Ishikawa (cell line): ENCODE measurements at regions not wholly inside any gene's neighbourhood (a gene's known extent, or its start where the extent isn't known, plus 50 kb on each side); places are given as distances from the start of the nearest gene placed in this dataset.

Experiments
- CEBPB ChIP-seq: IDR thresholded peaks from 2 replicates; pipeline ENCODE4 v1.6.1; 2012
- CREB1 ChIP-seq: IDR thresholded peaks from 2 replicates; pipeline ENCODE4 v1.6.1; 2012; ENCODE audit warnings: low read depth
- EGR1 ChIP-seq: IDR thresholded peaks from 2 replicates; pipeline ENCODE4 v1.6.1; 2012
- EP300 ChIP-seq: IDR thresholded peaks from 2 replicates; pipeline ENCODE4 v1.6.1; 2012; ENCODE audit warnings: borderline replicate concordance
- NFIC ChIP-seq: IDR thresholded peaks from 2 replicates; pipeline ENCODE4 v1.6.1; 2012
- RAD21 ChIP-seq: IDR thresholded peaks from 2 replicates; pipeline ENCODE4 v1.6.1; 2012; ENCODE audit warnings: low read depth
- TAF1 ChIP-seq: IDR thresholded peaks from 2 replicates; pipeline ENCODE4 v1.6.1; 2012; ENCODE audit warnings: low read depth, mild to moderate bottlenecking
- TCF12 ChIP-seq: IDR thresholded peaks from 2 replicates; pipeline ENCODE4 v1.6.1; 2012; ENCODE audit warnings: low read depth
- TEAD4 ChIP-seq: IDR thresholded peaks from 2 replicates; pipeline ENCODE4 v1.6.1; 2012
- YY1 ChIP-seq: IDR thresholded peaks from 2 replicates; pipeline ENCODE4 v1.6.1; 2012; ENCODE audit warnings: low read depth
- ZBTB7A ChIP-seq: IDR thresholded peaks from 2 replicates; pipeline ENCODE4 v1.6.1; 2012; ENCODE audit warnings: low read depth
- TF ChIP-seq, protein P1 (sequence below): IDR thresholded peaks from 2 replicates; pipeline ENCODE4 v1.6.1; 2012; ENCODE audit warnings: low read depth, mild to moderate bottlenecking
- TF ChIP-seq, protein P2 (sequence below): IDR thresholded peaks from 2 replicates; pipeline ENCODE4 v1.6.1; 2012
- TF ChIP-seq, protein P3 (sequence below): IDR thresholded peaks from 2 replicates; pipeline ENCODE4 v1.6.1; 2012

DNA sequence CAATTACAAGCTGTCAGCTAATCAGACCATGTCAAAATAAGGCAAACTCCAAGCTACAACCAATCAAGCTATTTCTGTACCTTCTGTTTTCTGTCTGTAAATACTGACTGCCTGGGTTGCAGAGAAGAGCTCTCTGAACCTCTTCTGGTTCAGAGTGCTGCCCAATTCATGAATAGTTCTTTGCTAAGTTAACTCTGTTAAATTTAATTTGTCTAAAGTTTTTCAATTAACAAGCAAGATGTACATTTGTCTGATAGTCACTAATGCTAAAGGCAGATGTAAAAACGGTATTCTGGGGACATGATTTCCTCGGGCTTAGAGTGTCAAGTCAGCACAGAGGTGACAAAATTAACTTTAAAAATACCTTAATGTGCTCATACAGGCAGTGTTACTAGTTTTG, 408.3 kb upstream of the CLINT1 start:
- no peak for TF ChIP-seq ZBTB7A
- TF ChIP-seq, protein P1, sequence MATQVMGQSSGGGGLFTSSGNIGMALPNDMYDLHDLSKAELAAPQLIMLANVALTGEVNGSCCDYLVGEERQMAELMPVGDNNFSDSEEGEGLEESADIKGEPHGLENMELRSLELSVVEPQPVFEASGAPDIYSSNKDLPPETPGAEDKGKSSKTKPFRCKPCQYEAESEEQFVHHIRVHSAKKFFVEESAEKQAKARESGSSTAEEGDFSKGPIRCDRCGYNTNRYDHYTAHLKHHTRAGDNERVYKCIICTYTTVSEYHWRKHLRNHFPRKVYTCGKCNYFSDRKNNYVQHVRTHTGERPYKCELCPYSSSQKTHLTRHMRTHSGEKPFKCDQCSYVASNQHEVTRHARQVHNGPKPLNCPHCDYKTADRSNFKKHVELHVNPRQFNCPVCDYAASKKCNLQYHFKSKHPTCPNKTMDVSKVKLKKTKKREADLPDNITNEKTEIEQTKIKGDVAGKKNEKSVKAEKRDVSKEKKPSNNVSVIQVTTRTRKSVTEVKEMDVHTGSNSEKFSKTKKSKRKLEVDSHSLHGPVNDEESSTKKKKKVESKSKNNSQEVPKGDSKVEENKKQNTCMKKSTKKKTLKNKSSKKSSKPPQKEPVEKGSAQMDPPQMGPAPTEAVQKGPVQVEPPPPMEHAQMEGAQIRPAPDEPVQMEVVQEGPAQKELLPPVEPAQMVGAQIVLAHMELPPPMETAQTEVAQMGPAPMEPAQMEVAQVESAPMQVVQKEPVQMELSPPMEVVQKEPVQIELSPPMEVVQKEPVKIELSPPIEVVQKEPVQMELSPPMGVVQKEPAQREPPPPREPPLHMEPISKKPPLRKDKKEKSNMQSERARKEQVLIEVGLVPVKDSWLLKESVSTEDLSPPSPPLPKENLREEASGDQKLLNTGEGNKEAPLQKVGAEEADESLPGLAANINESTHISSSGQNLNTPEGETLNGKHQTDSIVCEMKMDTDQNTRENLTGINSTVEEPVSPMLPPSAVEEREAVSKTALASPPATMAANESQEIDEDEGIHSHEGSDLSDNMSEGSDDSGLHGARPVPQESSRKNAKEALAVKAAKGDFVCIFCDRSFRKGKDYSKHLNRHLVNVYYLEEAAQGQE: no peak
- TF ChIP-seq, protein P2, sequence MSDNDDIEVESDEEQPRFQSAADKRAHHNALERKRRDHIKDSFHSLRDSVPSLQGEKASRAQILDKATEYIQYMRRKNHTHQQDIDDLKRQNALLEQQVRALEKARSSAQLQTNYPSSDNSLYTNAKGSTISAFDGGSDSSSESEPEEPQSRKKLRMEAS: no peak
- no peak for TF ChIP-seq YY1
- no peak for TF ChIP-seq TEAD4
- TF ChIP-seq RAD21: no peak
- TF ChIP-seq CEBPB: no peak
- no peak for TF ChIP-seq EP300
- TF ChIP-seq TAF1: no peak
- no peak for TF ChIP-seq EGR1
- TF ChIP-seq CREB1: no peak
- TF ChIP-seq TCF12: no peak
- TF ChIP-seq, protein P3, sequence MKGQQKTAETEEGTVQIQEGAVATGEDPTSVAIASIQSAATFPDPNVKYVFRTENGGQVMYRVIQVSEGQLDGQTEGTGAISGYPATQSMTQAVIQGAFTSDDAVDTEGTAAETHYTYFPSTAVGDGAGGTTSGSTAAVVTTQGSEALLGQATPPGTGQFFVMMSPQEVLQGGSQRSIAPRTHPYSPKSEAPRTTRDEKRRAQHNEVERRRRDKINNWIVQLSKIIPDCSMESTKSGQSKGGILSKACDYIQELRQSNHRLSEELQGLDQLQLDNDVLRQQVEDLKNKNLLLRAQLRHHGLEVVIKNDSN: no peak
- no peak for TF ChIP-seq NFIC
